ENCODE measurements at regions not wholly inside any gene's neighbourhood (a gene's known extent, or its start where the extent isn't known, plus 50 kb on each side); places are given as distances from the start of the nearest gene placed in this dataset.

DNA sequence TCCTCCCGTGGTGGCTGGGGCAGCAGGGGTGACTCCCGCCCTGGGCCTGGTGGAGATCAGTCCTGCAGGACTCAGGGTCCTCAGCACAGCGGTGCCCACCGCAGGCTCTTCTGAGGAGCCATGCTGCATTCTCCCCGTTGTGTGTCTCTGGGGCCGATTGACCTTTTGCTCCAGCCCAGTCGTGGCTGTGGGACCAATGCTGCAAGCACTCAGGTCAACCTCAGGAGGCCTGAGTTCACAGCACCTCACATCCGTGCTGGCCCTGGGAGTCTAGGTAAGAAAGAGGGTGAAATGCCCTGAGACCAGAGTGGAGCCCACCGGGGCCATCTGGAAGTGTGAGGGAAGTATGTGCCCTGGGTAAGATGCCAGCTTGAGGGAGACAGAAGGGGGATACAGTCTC lies 316.1 kb upstream of the B3GAT1 start:
- TF ChIP-seq, protein P1, sequence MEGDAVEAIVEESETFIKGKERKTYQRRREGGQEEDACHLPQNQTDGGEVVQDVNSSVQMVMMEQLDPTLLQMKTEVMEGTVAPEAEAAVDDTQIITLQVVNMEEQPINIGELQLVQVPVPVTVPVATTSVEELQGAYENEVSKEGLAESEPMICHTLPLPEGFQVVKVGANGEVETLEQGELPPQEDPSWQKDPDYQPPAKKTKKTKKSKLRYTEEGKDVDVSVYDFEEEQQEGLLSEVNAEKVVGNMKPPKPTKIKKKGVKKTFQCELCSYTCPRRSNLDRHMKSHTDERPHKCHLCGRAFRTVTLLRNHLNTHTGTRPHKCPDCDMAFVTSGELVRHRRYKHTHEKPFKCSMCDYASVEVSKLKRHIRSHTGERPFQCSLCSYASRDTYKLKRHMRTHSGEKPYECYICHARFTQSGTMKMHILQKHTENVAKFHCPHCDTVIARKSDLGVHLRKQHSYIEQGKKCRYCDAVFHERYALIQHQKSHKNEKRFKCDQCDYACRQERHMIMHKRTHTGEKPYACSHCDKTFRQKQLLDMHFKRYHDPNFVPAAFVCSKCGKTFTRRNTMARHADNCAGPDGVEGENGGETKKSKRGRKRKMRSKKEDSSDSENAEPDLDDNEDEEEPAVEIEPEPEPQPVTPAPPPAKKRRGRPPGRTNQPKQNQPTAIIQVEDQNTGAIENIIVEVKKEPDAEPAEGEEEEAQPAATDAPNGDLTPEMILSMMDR (IDR thresholded peaks at IDR 0.05), result no peak
- TF ChIP-seq EZH2 (IDR thresholded peaks at IDR 0.05; ENCODE audit: borderline replicate concordance, insufficient read depth, low read depth, low read length, poor library complexity, severe bottlenecking), result no peak
